Prostate gland (tissue), 2 donors: ENCODE measurements at regions not wholly inside any gene's neighbourhood (a gene's known extent, or its start where the extent isn't known, plus 50 kb on each side); places are given as distances from the start of the nearest gene placed in this dataset.

Experiments used
- DNase-seq: peaks from one replicate; pipeline ENCODE4 v3.0.0-alpha.2; 2019; ENCODE audit warnings: low spot score
- H3K27ac ChIP-seq, 2 donors: fragments of 200-600 bp; sonication (generic); 2 replicates each; pipeline ENCODE4 v1.5.1; 2017 to 2019
- H3K27me3 ChIP-seq: fragments of 200-600 bp; sonication (generic); replicated peaks from 2 replicates; pipeline ENCODE4 v1.5.1; 2019; ENCODE audit not compliant: insufficient read depth
- H3K36me3 ChIP-seq, 2 donors: fragments of 200-600 bp; sonication (generic); 1 replicate in 1 of 2; 2 replicates in 1 of 2; pipeline versions ENCODE4 v1.5.1 to v1.8.1; 2017 to 2019
- H3K4me1 ChIP-seq: fragments of 200-600 bp; sonication (generic); replicated peaks from 2 replicates; pipeline ENCODE4 v1.5.1; 2019
- H3K4me3 ChIP-seq, 2 donors: fragments of 200-600 bp; sonication (generic); 2 replicates each; pipeline ENCODE4 v1.5.1; 2017 to 2019
- H3K9me3 ChIP-seq: fragments of 200-600 bp; sonication (generic); 2 replicates; pipeline ENCODE4 v1.5.1; 2017
- CTCF ChIP-seq, 4 experiments: fragments of 200-600 bp in 2 of 4; fragments of 450-650 bp in 2 of 4; sonication (generic) in 2 of 4; IDR thresholded peaks; 1 replicate in 3 of 4; 2 replicates in 1 of 4; pipeline ENCODE4 v1.5.1; 2016 to 2019; ENCODE audit warnings: antibody characterized with exemption in 4 of 4, mild to moderate bottlenecking in 2 of 4, moderate library complexity in 2 of 4
- POLR2A ChIP-seq: fragments of 450-650 bp; IDR thresholded peaks from one replicate; pipeline ENCODE4 v1.6.1; 2016; ENCODE audit warnings: antibody characterized with exemption, mild to moderate bottlenecking
- POLR2AphosphoS5 ChIP-seq: sonication (generic); formaldehyde crosslinking; IDR thresholded peaks from one replicate; pipeline ENCODE4 v1.6.1; 2017; ENCODE audit warnings: antibody characterized with exemption
- WGBS: methylation state at CpG from one replicate; pipeline ENCODE4 v1.1.5; 2018; 5-methylcytosine and 5-hydroxymethylcytosine counted together
- intact Hi-C: fragments of 100-400 bp; cut with DNase I; formaldehyde crosslinking; loops from one replicate; pipeline ENCODE4 v1.14.2; 2022

GRCh38 chr14:94850309-94851211 lies 80.6 kb upstream of the GSC start:
- Histone ChIP-seq H3K4me3 (no peak overlapping the region), H3K27me3 (no peaks in the 10 kb centered on the region), H3K27ac (peak overlapping the region in 1 of 2 donors; percentile 49), H3K9me3 (no peaks in the 10 kb centered on the region), H3K4me1 (peaks cover 7% of the 10 kb centered on the region), H3K36me3 (no peaks in the 10 kb centered on the region)
- no peak for TF ChIP-seq POLR2A
- TF ChIP-seq POLR2AphosphoS5 = peak; percentile 85
- WGBS = 25% methylated on average over 16 of the region's 16 CpGs
- peak; percentile 80 for DNase-seq
- intact Hi-C loops = no loop called here

GRCh38 chr14:94844593-94845152 lies 74.8 kb upstream of the GSC start:
- intact Hi-C loops = no loop called here
- H3K27me3 ChIP-seq = no peaks in the 10 kb centered on the region
- H3K36me3 ChIP-seq = no peaks in the 10 kb centered on the region
- H3K4me1 ChIP-seq = no peaks in the 10 kb centered on the region
- no peak overlapping the region for H3K4me3 ChIP-seq
- no peak for DNase-seq
- H3K27ac ChIP-seq = no peak overlapping the region
- TF ChIP-seq POLR2AphosphoS5 (no peak), POLR2A (no peak), CTCF (IDR thresholded peaks at IDR 0.05) (no peak)
- WGBS = 73% methylated on average over 10 of the region's 10 CpGs
- H3K9me3 ChIP-seq = no peaks in the 10 kb centered on the region

GRCh38 chr14:94840467-94840866 lies 70.6 kb upstream of the GSC start:
- H3K36me3 ChIP-seq = no peaks in the 10 kb centered on the region
- WGBS = 94% methylated on average over 6 of the region's 6 CpGs
- DNase-seq = no peak
- intact Hi-C loops = no loop called here
- H3K27ac ChIP-seq = no peak overlapping the region
- no peaks in the 10 kb centered on the region for H3K9me3 ChIP-seq
- no peak overlapping the region for H3K4me3 ChIP-seq
- no peaks in the 10 kb centered on the region for H3K4me1 ChIP-seq
- TF ChIP-seq CTCF (IDR thresholded peaks at IDR 0.05) (no peak), POLR2AphosphoS5 (no peak), POLR2A (no peak)
- no peaks in the 10 kb centered on the region for H3K27me3 ChIP-seq

GRCh38 chr14:94839348-94839747 lies 69.4 kb upstream of the GSC start:
- WGBS = 60% methylated on average over 4 of the region's 4 CpGs
- H3K27ac ChIP-seq = no peak overlapping the region
- DNase-seq = no peak
- H3K36me3 ChIP-seq = no peaks in the 10 kb centered on the region
- H3K27me3 ChIP-seq = no peaks in the 10 kb centered on the region
- TF ChIP-seq POLR2AphosphoS5 = no peak
- TF ChIP-seq POLR2A = no peak
- TF ChIP-seq CTCF (IDR thresholded peaks at IDR 0.05) = no peak
- H3K4me3 ChIP-seq = no peak overlapping the region
- no peaks in the 10 kb centered on the region for H3K4me1 ChIP-seq
- H3K9me3 ChIP-seq = no peaks in the 10 kb centered on the region
- intact Hi-C loops = no loop called here

GRCh38 chr14:94836849-94837248 lies 66.9 kb upstream of the GSC start:
- TF ChIP-seq POLR2AphosphoS5 (no peak), POLR2A (no peak)
- no peak overlapping the region for H3K4me3 ChIP-seq
- H3K27me3 ChIP-seq = no peaks in the 10 kb centered on the region
- no peaks in the 10 kb centered on the region for H3K9me3 ChIP-seq
- 90% methylated on average over 2 of the region's 2 CpGs for WGBS
- DNase-seq = no peak
- intact Hi-C loops = no loop called here
- H3K27ac ChIP-seq = no peak overlapping the region
- H3K4me1 ChIP-seq = no peaks in the 10 kb centered on the region
- H3K36me3 ChIP-seq = no peaks in the 10 kb centered on the region
